ENCODE measurements at regions not wholly inside any gene's neighbourhood (a gene's known extent, or its start where the extent isn't known, plus 50 kb on each side); places are given as distances from the start of the nearest gene placed in this dataset.

DNA sequence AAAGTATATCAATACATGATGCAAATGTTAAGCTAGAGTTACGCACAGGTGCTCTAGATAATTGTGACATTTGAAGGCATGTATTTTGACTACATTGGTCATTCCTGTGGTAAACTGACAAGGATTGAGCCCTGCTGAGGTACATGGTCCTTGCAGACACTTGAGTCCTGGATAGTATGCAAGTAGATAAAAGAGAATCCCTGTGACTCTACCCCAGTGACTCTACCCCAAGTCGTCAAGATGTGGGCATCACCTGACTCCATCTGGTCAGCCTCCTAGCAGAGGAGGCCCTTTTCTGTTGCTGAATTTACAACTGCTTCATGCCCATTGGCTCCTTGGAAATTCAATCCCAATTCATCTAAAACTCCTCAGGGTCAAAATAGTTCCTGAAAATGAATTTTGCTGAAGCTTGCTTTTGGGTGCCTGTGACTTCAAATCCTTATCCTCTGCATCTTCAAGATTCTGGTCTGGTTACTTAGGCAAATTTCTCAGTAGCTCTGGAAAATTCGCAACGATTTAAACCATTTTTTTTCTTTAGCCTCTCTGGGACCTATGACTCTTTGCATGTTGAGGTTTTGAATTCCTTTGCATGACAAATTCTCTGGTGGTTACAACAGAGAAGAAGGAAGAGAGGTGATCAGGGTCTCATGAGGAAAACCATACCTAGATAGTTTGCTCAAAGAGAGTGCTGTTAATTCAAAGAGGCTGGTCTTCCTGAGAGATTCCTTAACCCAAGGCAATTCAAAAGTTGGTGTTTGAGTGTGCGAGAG lies 422.1 kb downstream of the FGF9 start:
- DNase-seq (ENCODE audit: low spot score), result no peak

DNA sequence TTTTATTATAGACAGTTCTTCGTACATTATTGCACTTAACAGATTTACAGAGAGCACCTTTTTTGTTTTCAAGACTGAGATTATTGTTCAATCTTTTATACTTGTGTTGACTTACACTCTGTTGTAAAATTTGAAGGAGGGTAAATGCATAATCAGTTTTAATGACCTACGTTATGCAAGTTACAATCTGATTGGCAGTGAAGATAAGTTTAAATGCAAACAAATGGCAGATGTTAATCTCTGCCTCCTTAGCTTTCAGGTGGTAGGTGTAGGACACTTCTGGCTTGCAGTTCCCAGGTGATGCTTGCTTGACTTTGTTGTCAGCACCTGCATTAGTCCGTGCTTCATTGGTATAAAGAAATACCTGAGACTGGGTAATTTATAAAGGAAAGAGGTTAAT lies 424.9 kb downstream of the FGF9 start:
- no peak for DNase-seq (ENCODE audit: low spot score)

- DNase-seq (ENCODE audit: low spot score), result no peak
These were observed 428.7 kb downstream of the FGF9 start for GRCh38 chr13:22099585-22099984.

DNA sequence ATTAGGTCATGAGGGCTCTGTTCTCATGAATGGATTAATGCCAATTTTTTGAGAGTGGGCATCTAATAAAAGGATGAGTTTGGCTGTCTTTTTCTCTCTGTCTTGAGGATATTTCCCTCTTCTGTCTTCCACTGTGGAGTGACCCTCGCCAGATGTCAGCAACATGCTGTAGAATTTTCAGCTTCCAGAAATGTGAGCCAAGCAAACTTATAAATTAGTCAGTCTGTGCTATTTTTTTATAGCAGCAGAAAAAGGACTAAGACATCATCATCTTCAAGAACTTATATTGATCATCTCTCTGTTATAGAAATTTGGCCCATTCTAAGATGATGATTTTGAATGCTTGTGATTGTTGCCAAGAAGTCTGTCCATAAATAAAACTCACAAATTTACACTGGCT lies 431.4 kb downstream of the FGF9 start:
- DNase-seq (ENCODE audit: low spot score), result no peak

DNA sequence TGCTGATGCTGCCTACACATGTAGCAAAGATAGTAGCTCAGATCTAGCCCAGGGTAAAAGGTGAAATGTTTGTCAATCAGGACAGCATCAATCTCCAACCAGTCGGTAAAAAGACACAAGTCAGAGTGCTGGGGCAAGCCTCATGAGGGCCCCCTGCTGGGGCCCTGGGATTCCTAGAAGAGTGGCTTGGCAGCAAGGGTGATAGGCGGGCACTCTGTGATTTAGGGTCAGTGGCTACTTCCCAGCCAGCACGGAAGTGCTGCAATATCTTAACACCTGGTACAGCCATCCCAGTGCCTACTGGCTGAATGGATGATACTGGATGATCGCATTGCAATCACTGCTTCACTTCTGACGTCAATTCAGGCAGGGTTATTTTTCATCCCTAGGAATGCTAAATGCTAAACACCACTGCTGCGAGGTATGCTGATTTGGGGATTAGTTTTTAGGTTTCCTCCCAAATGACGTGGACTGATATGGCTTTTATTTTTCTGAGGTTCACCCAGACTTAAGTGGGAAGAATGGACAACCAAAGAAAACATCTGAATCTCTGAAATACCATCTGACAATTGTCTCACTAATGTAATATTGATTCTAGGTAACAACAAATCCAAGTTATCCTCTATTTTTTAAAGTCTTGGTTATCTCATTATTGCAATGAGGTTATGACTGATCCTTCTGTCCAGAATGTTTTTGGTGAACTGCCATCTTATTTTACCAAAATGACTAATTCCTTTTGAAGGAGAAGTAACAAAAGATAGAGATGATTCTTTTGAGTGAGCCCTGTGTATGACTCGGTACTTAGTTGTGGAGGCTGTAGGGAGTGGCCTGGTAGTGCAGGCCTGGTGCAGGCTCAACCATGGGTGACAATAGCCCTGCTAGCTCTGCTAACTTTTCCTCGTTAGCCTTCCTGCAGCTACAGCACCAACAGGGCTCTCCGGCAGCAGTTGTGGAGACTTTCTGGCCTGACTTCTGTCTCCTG lies 432.5 kb downstream of the FGF9 start:
- DNase-seq (ENCODE audit: low spot score), result no peak

- DNase-seq (ENCODE audit: low spot score), result no peak
These were observed 435.2 kb downstream of the FGF9 start for GRCh38 chr13:22106058-22106457.

DNA sequence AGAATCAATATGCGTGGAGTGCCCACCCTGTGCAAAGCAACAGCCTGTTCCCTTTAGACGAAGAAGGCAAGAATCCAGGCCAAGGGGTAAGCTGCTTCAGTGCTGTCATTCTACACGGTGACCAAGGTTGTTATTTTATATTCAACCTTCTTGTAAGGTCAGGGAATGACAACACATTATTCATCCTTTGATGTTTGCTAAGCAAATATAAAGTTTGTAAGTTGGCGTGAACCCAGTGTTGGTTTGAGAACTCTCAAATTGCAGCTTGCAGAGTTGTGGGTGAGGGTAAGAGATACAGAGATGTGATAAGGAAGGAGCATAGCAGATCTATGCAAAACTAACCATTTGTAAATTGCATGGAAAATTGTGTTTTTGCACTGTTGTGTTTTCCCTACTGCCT lies 436.7 kb downstream of the FGF9 start:
- no peak for DNase-seq (ENCODE audit: low spot score)

GRCh38 chr13:22108283-22108942 lies 437.5 kb downstream of the FGF9 start:
- no peak for DNase-seq (ENCODE audit: low spot score)

DNA sequence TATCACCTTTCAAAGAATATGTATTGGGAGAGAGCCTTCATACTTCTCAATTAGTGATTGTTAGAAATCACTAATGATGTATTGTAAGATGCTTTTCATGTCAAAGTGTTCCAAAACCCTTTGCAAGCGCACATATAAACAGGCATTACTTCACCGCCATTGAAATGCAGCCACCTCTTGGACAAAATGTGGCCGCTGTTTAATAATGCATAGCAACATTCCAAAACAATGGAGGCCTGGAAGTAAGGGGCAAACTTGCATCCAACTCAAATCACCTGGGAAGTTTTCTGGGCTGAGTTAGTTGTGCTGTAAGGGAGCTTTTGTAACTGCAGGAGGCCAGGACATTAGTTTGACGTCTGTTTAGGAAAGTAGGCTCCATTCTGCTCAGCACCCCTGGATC lies 438.1 kb downstream of the FGF9 start:
- DNase-seq (ENCODE audit: low spot score), result no peak

DNA sequence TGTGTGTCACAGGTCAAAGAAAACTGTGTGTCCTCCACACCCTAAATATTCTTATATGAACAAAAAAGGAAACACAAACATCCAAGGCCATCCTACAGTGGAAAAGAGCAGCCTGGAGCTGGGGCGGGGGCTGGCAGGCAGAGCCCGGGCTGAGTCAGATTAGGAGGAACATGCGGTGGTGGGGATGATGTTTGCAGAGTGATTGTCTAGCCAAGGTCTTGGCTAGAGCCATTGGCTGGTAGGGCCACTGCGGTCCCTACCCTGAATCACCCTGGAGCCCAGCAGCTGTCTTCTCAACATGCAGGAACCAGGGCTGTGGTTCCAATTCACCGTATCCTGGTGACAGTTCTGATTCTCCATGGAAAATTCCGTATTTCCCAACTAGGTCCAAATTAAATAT lies 439.5 kb downstream of the FGF9 start:
- DNase-seq (ENCODE audit: low spot score), result peak; percentile 28

DNA sequence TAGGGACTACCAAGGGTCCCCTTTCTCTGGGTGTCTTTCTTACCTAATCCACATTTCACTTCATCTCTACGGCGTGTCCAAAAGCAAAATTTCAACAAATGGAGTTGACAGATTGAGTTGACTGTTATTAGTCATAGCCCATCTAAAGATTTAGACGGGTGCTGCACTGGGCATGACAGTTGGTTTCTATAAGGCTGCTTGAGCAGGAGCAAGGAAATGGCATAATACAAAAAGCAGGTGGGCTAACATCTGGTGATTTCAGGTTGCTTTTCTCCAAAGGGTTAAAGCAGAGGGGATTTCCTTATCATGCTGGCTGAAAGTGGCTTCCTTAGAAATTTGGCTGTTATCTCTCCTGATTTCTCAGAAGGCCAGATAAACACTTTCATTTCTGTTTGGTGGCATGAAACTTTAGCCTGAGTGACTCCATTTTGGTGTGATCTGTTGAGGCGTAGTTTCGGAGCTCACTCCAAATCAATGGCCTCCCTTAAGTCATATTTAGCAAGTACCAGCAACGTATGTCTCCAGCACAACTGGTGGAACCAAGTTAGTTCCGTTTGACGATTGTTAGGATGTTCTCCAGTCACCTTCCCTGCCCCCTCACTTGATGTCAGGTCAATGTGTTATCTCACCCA lies 440.4 kb downstream of the FGF9 start:
- DNase-seq (ENCODE audit: low spot score), result no peak

DNA sequence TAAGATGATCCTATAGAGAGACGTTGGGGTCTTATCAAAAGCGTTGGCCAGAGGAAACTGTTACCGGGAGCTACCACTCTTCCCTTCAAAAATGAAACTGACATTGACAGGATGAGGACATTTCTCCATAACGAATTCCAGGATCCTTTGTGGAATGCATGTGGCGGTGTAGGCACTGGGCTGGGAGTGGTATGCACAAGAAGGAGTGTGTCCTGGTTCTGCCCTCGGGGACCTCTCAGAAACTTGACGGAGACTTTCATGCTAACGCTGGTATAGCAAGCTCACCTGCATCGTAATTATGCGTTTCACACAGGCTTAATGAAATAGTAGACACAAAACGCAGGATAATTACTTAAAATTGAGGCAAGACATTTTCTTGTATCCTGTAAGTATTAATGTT lies 441.1 kb downstream of the FGF9 start:
- no peak for DNase-seq (ENCODE audit: low spot score)

DNA sequence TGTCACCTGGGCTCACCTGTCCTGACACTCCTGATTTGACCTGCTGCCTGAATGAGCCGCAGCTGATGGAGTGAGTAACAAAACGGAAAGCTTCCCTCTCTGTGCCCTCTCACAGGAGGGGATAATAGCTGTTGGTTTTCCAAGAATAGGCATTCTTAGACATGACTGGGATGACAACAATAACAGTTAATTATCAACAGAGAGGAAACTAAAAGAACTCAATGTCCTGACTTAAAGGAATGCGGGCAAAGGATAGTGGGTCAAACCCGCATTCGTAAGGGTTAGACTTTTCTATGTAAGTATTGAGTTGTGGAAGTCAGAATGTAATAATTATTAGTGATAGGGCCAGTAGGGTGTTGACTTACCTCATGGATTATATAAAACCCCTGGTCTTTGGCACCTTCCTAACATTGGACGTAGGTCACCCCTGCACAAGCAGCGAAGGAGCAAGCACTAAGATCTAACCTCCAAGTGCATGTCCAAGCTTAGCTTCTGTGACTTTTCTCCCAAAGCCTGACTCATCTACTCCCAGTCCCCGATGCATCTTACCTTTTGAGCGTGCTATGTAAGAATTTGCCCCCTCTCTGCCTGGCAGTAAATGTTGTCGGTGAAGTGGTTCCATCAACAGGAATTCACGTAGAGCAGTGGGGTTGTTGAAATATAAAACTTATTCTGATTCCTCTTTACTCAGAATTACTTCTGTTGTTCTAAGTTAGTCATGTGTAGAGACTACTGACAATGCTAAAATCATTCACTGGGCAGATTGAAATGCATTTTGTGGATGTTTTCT lies 442.3 kb downstream of the FGF9 start:
- DNase-seq (ENCODE audit: low spot score), result no peak

GRCh38 chr13:22114630-22115311 lies 443.9 kb downstream of the FGF9 start:
- peak; percentile 34 for DNase-seq (ENCODE audit: low spot score)

GRCh38 chr13:22118158-22118557 lies 447.3 kb downstream of the FGF9 start:
- DNase-seq (ENCODE audit: low spot score), result no peak

GRCh38 chr13:22120646-22121045 lies 449.8 kb downstream of the FGF9 start:
- DNase-seq (ENCODE audit: low spot score), result no peak

DNA sequence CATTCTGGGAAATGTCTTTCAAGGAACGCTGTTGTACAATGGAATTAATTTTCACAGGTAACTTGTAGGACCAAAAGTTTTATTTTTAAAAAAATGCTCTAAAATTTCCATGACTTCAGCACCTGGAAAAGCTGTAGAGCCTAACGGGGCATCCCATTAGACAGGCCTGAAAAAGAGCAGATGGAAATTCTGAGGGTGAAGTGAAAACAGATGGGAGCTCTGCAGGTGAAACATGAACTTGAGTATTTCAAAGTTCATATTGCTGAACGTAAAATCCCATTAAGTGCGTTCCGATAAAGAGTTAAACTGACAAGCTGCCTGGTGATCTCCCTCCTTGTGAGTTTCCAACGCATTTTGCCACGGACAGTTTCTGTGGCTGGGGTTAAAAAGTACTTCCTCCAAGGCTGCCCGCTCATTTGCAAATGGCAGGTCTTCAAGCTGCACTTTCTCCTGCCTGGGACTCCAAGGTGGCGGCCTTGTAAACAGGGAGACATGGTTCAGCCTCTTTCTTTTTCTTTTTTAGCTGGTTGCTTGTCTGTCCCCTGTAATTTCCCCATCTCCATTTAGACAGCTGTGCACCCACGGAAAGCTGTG lies 450.4 kb downstream of the FGF9 start:
- DNase-seq (ENCODE audit: low spot score), result no peak

DNA sequence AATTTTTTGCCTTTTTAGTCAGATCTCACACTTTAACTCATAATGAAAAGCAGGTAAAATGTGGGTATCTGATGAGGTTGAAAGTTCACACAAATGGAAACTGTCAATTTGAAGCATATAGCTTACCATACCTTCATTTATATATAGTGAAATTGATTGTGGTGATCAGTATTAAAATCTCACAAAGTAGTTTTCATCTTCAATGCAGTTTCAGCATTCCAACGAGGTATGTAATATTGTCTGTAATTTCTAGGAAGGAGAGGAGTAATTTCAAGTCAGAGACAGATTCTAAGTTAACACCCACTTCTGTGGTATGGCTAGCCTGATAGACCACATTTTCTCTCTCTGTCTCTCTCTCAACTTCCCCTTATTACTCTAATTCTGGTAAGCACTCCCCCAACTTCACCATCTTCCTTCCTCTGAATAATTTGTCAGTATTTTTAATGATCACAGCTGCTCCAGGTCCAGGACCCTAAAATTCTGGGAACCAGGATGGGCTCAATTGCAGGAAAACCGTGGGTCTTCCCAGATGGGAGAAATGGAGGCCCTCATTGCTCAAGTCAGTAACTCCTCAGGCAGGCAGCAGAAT lies 455.7 kb downstream of the FGF9 start:
- no peak for DNase-seq (ENCODE audit: low spot score)

- DNase-seq (ENCODE audit: low spot score), result no peak
These were observed 456.6 kb downstream of the FGF9 start for GRCh38 chr13:22127277-22128164.

Measured in Ammon's horn (tissue), 1 donor.